ENCODE measurements at regions not wholly inside any gene's neighbourhood (a gene's known extent, or its start where the extent isn't known, plus 50 kb on each side); places are given as distances from the start of the nearest gene placed in this dataset.
"Not testable (repeated sequence)": the region's sequence is repeated elsewhere in the genome, so short reads cannot be mapped to it uniquely, and the experiment has no call there.

DNA sequence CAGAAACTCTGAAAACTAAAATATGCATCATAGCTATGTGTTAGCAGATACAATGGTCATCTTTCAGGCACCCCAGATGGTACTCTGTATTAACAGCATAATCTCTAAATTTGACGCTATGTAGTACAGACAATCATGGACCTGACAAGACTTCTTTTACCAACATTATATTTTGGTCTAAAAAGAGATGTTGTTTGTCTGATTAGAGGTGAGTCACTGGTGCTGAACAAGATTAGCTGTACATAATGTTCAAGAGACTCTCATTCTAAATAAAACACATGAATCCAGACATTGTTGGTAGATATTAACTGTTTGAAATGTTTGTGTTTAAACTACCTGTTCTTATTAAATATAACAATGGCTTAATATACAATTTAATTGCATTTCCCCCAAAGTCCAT, 146.4 kb upstream of the LMNTD1 start:
- TF ChIP-seq, protein P1, sequence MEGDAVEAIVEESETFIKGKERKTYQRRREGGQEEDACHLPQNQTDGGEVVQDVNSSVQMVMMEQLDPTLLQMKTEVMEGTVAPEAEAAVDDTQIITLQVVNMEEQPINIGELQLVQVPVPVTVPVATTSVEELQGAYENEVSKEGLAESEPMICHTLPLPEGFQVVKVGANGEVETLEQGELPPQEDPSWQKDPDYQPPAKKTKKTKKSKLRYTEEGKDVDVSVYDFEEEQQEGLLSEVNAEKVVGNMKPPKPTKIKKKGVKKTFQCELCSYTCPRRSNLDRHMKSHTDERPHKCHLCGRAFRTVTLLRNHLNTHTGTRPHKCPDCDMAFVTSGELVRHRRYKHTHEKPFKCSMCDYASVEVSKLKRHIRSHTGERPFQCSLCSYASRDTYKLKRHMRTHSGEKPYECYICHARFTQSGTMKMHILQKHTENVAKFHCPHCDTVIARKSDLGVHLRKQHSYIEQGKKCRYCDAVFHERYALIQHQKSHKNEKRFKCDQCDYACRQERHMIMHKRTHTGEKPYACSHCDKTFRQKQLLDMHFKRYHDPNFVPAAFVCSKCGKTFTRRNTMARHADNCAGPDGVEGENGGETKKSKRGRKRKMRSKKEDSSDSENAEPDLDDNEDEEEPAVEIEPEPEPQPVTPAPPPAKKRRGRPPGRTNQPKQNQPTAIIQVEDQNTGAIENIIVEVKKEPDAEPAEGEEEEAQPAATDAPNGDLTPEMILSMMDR (IDR thresholded peaks at IDR 0.05 in 8 of 11, conservative IDR thresholded peaks at IDR 0.05 in 3 of 11) = no peak
- no peak for TF ChIP-seq POLR2A (IDR thresholded peaks at IDR 0.05)
- TF ChIP-seq POLR2AphosphoS5 (IDR thresholded peaks at IDR 0.05) = no peak

DNA sequence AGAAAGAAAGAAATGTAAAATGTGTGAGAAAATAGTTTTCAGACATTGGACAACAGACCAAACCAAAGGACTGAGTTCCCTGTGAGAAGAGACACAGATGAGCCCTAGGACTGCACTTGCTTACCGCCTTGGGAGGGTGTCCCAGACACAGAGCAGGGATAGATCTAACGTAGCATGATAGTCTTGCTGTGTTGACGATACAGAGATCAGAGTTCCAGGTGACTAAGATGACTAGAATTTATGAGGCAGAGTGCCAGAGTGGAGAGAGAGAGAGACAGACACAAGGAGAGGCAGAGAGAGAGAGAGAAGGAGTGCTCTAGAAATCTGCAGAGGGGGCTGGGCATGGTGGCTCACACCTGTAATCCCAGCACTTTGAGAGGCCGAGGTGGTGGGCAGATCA, 148.2 kb upstream of the LMNTD1 start:
- Histone ChIP-seq H3K4me3 (no peak overlapping the region), H3K36me3 (no peaks in the 10 kb centered on the region), H3K27me3 (replicated peaks in 1 of 7) (no peaks in the 10 kb centered on the region), H3K4me1 (no peaks in the 10 kb centered on the region), H3K9me3 (peaks cover 0 to 10% (median 4%) of the 10 kb centered on the region in 8 donors), H3K27ac (no peak overlapping the region)
- TF ChIP-seq POLR2A (IDR thresholded peaks at IDR 0.05) = no peak
- TF ChIP-seq POLR2AphosphoS5 (IDR thresholded peaks at IDR 0.05) = no peak
- TF ChIP-seq, protein P1 (IDR thresholded peaks at IDR 0.05 in 8 of 11, conservative IDR thresholded peaks at IDR 0.05 in 3 of 11) = no peak
- intact Hi-C loops (cut with DNase I; ENCODE audit: low total_unique reads) = no loop called here
- WGBS, 5 donors = 84 to 93% (median 86%) methylated on average over 4 of the region's 4 CpGs
- no peak for DNase-seq

More for the DNA sequence above, 146.4 kb upstream of the LMNTD1 start:
- H3K27ac ChIP-seq = no peak overlapping the region
- H3K36me3 ChIP-seq = no peaks in the 10 kb centered on the region
- H3K4me3 ChIP-seq = no peak overlapping the region
- WGBS, 5 donors = 80 to 100% (median 100%) methylated on average over 1 of the region's 1 CpG
- no peaks in the 10 kb centered on the region for H3K27me3 ChIP-seq (replicated peaks in 1 of 7)
- intact Hi-C loops (cut with DNase I; ENCODE audit: low total_unique reads) = no loop called here
- DNase-seq = no peak
- no peaks in the 10 kb centered on the region for H3K4me1 ChIP-seq
- peaks cover 0 to 8% (median 5%) of the 10 kb centered on the region in 8 donors for H3K9me3 ChIP-seq

DNA sequence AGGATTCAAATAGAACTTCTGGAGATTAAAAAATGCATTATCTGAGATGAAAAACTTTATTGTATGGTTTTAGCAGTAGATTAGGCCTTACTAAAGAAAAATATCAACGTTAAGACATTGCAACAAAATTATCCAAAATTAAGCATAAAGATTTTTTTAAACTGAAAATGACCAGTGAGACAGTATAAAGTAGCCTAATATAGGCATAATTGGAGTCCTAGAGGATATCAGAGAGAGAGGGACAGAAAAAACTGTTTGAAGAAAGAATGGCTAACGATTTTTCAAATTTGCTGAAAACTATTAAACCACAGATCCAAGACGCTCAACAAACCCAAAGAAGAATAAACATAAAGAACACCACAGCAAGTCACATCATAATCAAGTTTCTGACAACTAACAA, 149.5 kb upstream of the LMNTD1 start:
- no peak for DNase-seq
- peaks cover 0 to 15% (median 10%) of the 10 kb centered on the region in 8 donors for H3K9me3 ChIP-seq
- H3K27me3 ChIP-seq (replicated peaks in 1 of 7) = no peaks in the 10 kb centered on the region
- no peaks in the 10 kb centered on the region for H3K36me3 ChIP-seq
- intact Hi-C loops (cut with DNase I; ENCODE audit: low total_unique reads) = no loop called here
- 74 to 92% (median 86%) methylated on average over 3 of the region's 3 CpGs for WGBS, 5 donors
- no peaks in the 10 kb centered on the region for H3K4me1 ChIP-seq
- no peak overlapping the region for H3K4me3 ChIP-seq
- no peak for TF ChIP-seq POLR2AphosphoS5 (IDR thresholded peaks at IDR 0.05)
- TF ChIP-seq, protein P1 (IDR thresholded peaks at IDR 0.05 in 8 of 11, conservative IDR thresholded peaks at IDR 0.05 in 3 of 11) = no peak
- no peak for TF ChIP-seq POLR2A (IDR thresholded peaks at IDR 0.05)
- no peak overlapping the region for H3K27ac ChIP-seq

DNA sequence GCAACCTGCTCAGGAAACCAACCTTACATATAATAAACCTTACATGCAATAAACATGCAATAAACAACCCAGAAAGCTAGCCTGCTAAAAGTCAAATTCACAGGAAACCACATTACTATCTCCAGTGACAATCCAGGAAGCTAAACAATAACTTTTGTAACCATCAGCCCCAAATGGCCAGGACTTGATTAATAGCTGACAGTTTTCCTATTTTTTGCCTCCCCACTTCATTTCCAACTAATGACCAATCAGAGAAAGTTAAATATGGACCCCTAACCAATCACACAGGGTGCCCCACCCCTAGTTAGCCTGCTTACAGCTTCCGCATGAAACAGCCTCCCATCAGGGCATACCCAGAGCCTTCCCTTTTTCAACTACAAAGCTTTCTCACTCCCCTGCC, 152.2 kb upstream of the LMNTD1 start:
- WGBS, 5 donors = 0% methylated on average over 1 of the region's 1 CpG; no CpG with 5 or more reads in 2 of the 5 donors

DNA sequence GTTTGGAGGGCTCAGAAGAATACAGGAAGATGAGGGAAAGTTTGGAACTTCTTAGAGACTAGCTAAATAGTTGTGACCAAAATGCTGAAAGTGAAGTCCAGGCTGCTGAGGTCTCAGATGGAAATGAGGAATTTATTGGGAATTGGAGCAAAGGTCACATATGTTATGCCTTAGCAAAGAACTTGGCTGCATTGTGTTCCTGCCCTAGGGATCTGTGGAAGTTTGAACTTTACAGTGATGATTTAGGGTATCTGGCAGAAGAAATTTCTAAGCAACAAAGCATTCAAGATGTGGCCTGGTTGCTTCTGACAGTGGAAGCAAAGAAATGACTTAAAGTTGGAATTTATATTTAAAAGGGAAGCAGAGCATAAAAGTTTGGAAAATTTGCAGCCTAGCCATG, 153.6 kb upstream of the LMNTD1 start:
- intact Hi-C loops (cut with DNase I; ENCODE audit: low total_unique reads); H3K27ac ChIP-seq; H3K4me3 ChIP-seq; H3K4me1 ChIP-seq; H3K27me3 ChIP-seq (replicated peaks in 1 of 7); DNase-seq; H3K36me3 ChIP-seq: not testable (repeated sequence)
- peaks cover 0 to 33% (median 25%) of the 10 kb centered on the region in 8 donors for H3K9me3 ChIP-seq

More for the DNA sequence above, 152.2 kb upstream of the LMNTD1 start:
- no peak for TF ChIP-seq POLR2A (IDR thresholded peaks at IDR 0.05)
- TF ChIP-seq POLR2AphosphoS5 (IDR thresholded peaks at IDR 0.05) = no peak
- TF ChIP-seq, protein P1 (IDR thresholded peaks at IDR 0.05 in 8 of 11, conservative IDR thresholded peaks at IDR 0.05 in 3 of 11) = no peak
- DNase-seq = no peak
- H3K4me3 ChIP-seq = no peak overlapping the region
- no peak overlapping the region for H3K27ac ChIP-seq
- no peaks in the 10 kb centered on the region for H3K4me1 ChIP-seq
- H3K36me3 ChIP-seq = no peaks in the 10 kb centered on the region
- no peaks in the 10 kb centered on the region for H3K27me3 ChIP-seq (replicated peaks in 1 of 7)
- H3K9me3 ChIP-seq = peaks cover 0 to 21% (median 14%) of the 10 kb centered on the region in 8 donors
- intact Hi-C loops (cut with DNase I; ENCODE audit: low total_unique reads) = no loop called here

Measured in spleen (tissue), 11 donors.